Prostate gland (tissue), 2 donors: ENCODE measurements at regions not wholly inside any gene's neighbourhood (a gene's known extent, or its start where the extent isn't known, plus 50 kb on each side); places are given as distances from the start of the nearest gene placed in this dataset.

ENCODE experiments used
- CTCF ChIP-seq, 4 experiments: fragments of 200-600 bp in 2 of 4; fragments of 450-650 bp in 2 of 4; sonication (generic) in 2 of 4; IDR thresholded peaks; 1 replicate in 3 of 4; 2 replicates in 1 of 4; pipeline ENCODE4 v1.5.1; 2016 to 2019; ENCODE audit warnings: antibody characterized with exemption in 4 of 4, mild to moderate bottlenecking in 2 of 4, moderate library complexity in 2 of 4
- POLR2AphosphoS5 ChIP-seq: sonication (generic); formaldehyde crosslinking; IDR thresholded peaks from one replicate; pipeline ENCODE4 v1.6.1; 2017; ENCODE audit warnings: antibody characterized with exemption

- no peak for TF ChIP-seq CTCF (IDR thresholded peaks at IDR 0.05)
- TF ChIP-seq POLR2AphosphoS5, result no peak
These were observed 407.8 kb downstream of the KLF5 start for GRCh38 chr13:73466561-73466960.
